ENCODE measurements at regions not wholly inside any gene's neighbourhood (a gene's known extent, or its start where the extent isn't known, plus 50 kb on each side); places are given as distances from the start of the nearest gene placed in this dataset.
"Not testable (repeated sequence)": the region's sequence is repeated elsewhere in the genome, so short reads cannot be mapped to it uniquely, and the experiment has no call there.

- TF ChIP-seq, protein P1, sequence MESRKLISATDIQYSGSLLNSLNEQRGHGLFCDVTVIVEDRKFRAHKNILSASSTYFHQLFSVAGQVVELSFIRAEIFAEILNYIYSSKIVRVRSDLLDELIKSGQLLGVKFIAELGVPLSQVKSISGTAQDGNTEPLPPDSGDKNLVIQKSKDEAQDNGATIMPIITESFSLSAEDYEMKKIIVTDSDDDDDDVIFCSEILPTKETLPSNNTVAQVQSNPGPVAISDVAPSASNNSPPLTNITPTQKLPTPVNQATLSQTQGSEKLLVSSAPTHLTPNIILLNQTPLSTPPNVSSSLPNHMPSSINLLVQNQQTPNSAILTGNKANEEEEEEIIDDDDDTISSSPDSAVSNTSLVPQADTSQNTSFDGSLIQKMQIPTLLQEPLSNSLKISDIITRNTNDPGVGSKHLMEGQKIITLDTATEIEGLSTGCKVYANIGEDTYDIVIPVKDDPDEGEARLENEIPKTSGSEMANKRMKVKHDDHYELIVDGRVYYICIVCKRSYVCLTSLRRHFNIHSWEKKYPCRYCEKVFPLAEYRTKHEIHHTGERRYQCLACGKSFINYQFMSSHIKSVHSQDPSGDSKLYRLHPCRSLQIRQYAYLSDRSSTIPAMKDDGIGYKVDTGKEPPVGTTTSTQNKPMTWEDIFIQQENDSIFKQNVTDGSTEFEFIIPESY (IDR thresholded peaks at IDR 0.05; ENCODE audit: extremely low read depth, insufficient replicate concordance, low read length) = no peak
- TF ChIP-seq ZFX (IDR thresholded peaks at IDR 0.05) (no peak), TCF7L2 (IDR thresholded peaks at IDR 0.05; ENCODE audit: borderline replicate concordance, extremely low read depth, insufficient read depth, insufficient read length) (no peak), POLR2AphosphoS5 (IDR thresholded peaks at IDR 0.05; ENCODE audit: low read depth, low read length) (no peak)
These were observed 98.7 kb downstream of the IGLL1 start (continued) for GRCh38 chr22:23481369-23481768.

- ChIA-PET POLR2A (no interaction called here), CTCF (no interaction called here), RAD21 (ENCODE audit: low non-redundant PET in 1 of 2, low total read pairs in 2 of 2, uncharacterized antibody in 2 of 2, unreplicated experiment in 2 of 2) (no interaction called here)
- H3K9ac ChIP-seq (ENCODE audit: low read length) = no peak overlapping the region
- intact Hi-C loops (cut with micrococcal nuclease) = no loop called here
- H3K27ac ChIP-seq (ENCODE audit: low read depth, low read length) = no peak overlapping the region
- no peak overlapping the region for H2AFZ ChIP-seq (ENCODE audit: low read depth, low read length, poor library complexity, severe bottlenecking)
- H3K4me3 ChIP-seq (replicated peaks in 1 of 2; ENCODE audit: low read depth in 1 of 2, low read length in 2 of 2) = no peak overlapping the region
- no peaks in the 10 kb centered on the region for H3K9me3 ChIP-seq (ENCODE audit: control insufficient read depth in 1 of 2, insufficient read depth in 1 of 2, low read depth in 1 of 2, low read length in 2 of 2)
- H3K36me3 ChIP-seq (ENCODE audit: control insufficient read depth in 1 of 2, insufficient read depth in 2 of 2, low read length in 2 of 2) = no peaks in the 10 kb centered on the region
- H3K79me2 ChIP-seq (ENCODE audit: insufficient read depth, low read length) = no peaks in the 10 kb centered on the region
- H3K4me1 ChIP-seq (ENCODE audit: control insufficient read depth in 1 of 2, insufficient read depth in 2 of 2, low read length in 2 of 2) = peaks cover 0 to 3% of the 10 kb centered on the region in 2 experiments; a peak in 1 of 4 replicates
- H3K9me2 ChIP-seq (ENCODE audit: insufficient read depth) = no peaks in the 10 kb centered on the region
- H3K27me3 ChIP-seq (ENCODE audit: insufficient read depth, low read length) = peaks cover 20% of the 10 kb centered on the region
- no peak for ATAC-seq
- no peak overlapping the region for H3K4me2 ChIP-seq (ENCODE audit: low read length)
- no TSS peak for BruUV-seq (replicated peaks)
- no peak for DNase-seq (ENCODE audit: low read depth, low spot score)
- H4K20me1 ChIP-seq (ENCODE audit: insufficient read depth) = no peaks in the 10 kb centered on the region
- TF ChIP-seq EGR1 (IDR thresholded peaks at IDR 0.05; ENCODE audit: low read depth) (no peak), MAX (IDR thresholded peaks at IDR 0.05) (no peak), CBX3 (IDR thresholded peaks at IDR 0.05; ENCODE audit: low read depth) (no peak), CEBPB (IDR thresholded peaks at IDR 0.05; ENCODE audit: low read depth) (no peak)
- TF ChIP-seq, protein P2, sequence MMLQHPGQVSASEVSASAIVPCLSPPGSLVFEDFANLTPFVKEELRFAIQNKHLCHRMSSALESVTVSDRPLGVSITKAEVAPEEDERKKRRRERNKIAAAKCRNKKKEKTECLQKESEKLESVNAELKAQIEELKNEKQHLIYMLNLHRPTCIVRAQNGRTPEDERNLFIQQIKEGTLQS (IDR thresholded peaks at IDR 0.05) = no peak
- TF ChIP-seq, protein P1 (IDR thresholded peaks at IDR 0.05; ENCODE audit: extremely low read depth, insufficient replicate concordance, low read length) = no peak
These were observed 101.9 kb downstream of the IGLL1 start for GRCh38 chr22:23478175-23478574.

- H3K4me3 ChIP-seq (replicated peaks in 1 of 2; ENCODE audit: low read depth in 1 of 2, low read length in 2 of 2); POLR2A ChIA-PET; RAD21 ChIA-PET (ENCODE audit: low non-redundant PET in 1 of 2, low total read pairs in 2 of 2, uncharacterized antibody in 2 of 2, unreplicated experiment in 2 of 2); H3K79me2 ChIP-seq (ENCODE audit: insufficient read depth, low read length); CTCF ChIA-PET; BruUV-seq (replicated peaks); H4K20me1 ChIP-seq (ENCODE audit: insufficient read depth); H3K27ac ChIP-seq (ENCODE audit: low read depth, low read length); H2AFZ ChIP-seq (ENCODE audit: low read depth, low read length, poor library complexity, severe bottlenecking); H3K9ac ChIP-seq (ENCODE audit: low read length); ATAC-seq; H3K4me1 ChIP-seq (ENCODE audit: control insufficient read depth in 1 of 2, insufficient read depth in 2 of 2, low read length in 2 of 2); H3K9me3 ChIP-seq (ENCODE audit: control insufficient read depth in 1 of 2, insufficient read depth in 1 of 2, low read depth in 1 of 2, low read length in 2 of 2); intact Hi-C loops (cut with micrococcal nuclease); DNase-seq (ENCODE audit: low read depth, low spot score); H3K4me2 ChIP-seq (ENCODE audit: low read length); H3K36me3 ChIP-seq (ENCODE audit: control insufficient read depth in 1 of 2, insufficient read depth in 2 of 2, low read length in 2 of 2); H3K27me3 ChIP-seq (ENCODE audit: insufficient read depth, low read length); H3K9me2 ChIP-seq (ENCODE audit: insufficient read depth): not testable (repeated sequence)
These were observed 105.6 kb downstream of the IGLL1 start for GRCh38 chr22:23474531-23474930.
